CD14-positive monocyte (primary cell): ENCODE measurements at regions not wholly inside any gene's neighbourhood (a gene's known extent, or its start where the extent isn't known, plus 50 kb on each side); places are given as distances from the start of the nearest gene placed in this dataset.

Experiments used
- DNase-seq, 3 donors: peaks; one replicate each; pipeline ENCODE4 v3.0.0-alpha.2; 2011 to 2022
- H2AFZ ChIP-seq: 2 replicates; pipeline ENCODE4 v1.6.0; 2012; ENCODE audit warnings: mild to moderate bottlenecking, low read depth, low read length, inconsistent platforms; ENCODE audit not compliant: insufficient read depth, poor library complexity, severe bottlenecking
- H3K27ac ChIP-seq, 2 donors: 1 replicate in 1 of 2; 2 replicates in 1 of 2; pipeline ENCODE4 v1.5.1; 2012 to 2013; ENCODE audit warnings: low read length in 2 of 2, control low read depth in 1 of 2, inconsistent platforms in 1 of 2, low read depth in 1 of 2, mild to moderate bottlenecking in 1 of 2
- H3K27me3 ChIP-seq, 2 donors: one replicate each; pipeline versions ENCODE4 v1.6.0 to v1.6.1; 2011 to 2013; ENCODE audit warnings: low read length in 2 of 2; ENCODE audit not compliant: control insufficient read depth in 2 of 2, insufficient read depth in 2 of 2
- H3K36me3 ChIP-seq, 2 donors: replicated peaks in 1 of 2; 1 replicate in 1 of 2; 2 replicates in 1 of 2; pipeline versions ENCODE4 v1.5.1 to v1.6.1; 2012 to 2013; ENCODE audit warnings: low read length in 2 of 2, control low read depth in 1 of 2, inconsistent platforms in 1 of 2, mild to moderate bottlenecking in 1 of 2; ENCODE audit not compliant: insufficient read depth in 2 of 2, control insufficient read depth in 1 of 2
- H3K4me1 ChIP-seq, 2 donors: 1 replicate in 1 of 2; 2 replicates in 1 of 2; pipeline versions ENCODE4 v1.5.1 to v1.6.1; 2012 to 2013; ENCODE audit warnings: low read length in 2 of 2, control low read depth in 1 of 2, inconsistent platforms in 1 of 2, mild to moderate bottlenecking in 1 of 2, moderate library complexity in 1 of 2; ENCODE audit not compliant: insufficient read depth in 2 of 2, control insufficient read depth in 1 of 2
- H3K4me2 ChIP-seq: replicated peaks from 2 replicates; pipeline ENCODE3; 2012; ENCODE audit warnings: low read length, moderate library complexity, mild to moderate bottlenecking; ENCODE audit not compliant: poor library complexity, severe bottlenecking; ENCODE audit errors: extremely low read depth
- H3K4me3 ChIP-seq, 3 experiments: fragments of 200-600 bp in 1 of 3; sonication (generic) in 1 of 3; replicated peaks in 1 of 3; 1 replicate in 2 of 3; 2 replicates in 1 of 3; pipeline ENCODE4 v1.5.1; 2011 to 2013; ENCODE audit warnings: low read length in 3 of 3, mild to moderate bottlenecking in 3 of 3, control low read depth in 2 of 3, low read depth in 2 of 3, inconsistent platforms in 1 of 3, moderate library complexity in 1 of 3
- H3K79me2 ChIP-seq: 2 replicates; pipeline ENCODE4 v1.6.0; 2012; ENCODE audit warnings: mild to moderate bottlenecking, control low read depth, inconsistent platforms, low read length, moderate library complexity; ENCODE audit not compliant: insufficient read depth
- H3K9ac ChIP-seq: 2 replicates; pipeline ENCODE4 v1.6.0; 2017; ENCODE audit warnings: low read length, mild to moderate bottlenecking; ENCODE audit not compliant: insufficient read depth, poor library complexity, severe bottlenecking
- H3K9me3 ChIP-seq, 2 donors: replicated peaks in 1 of 2; 1 replicate in 1 of 2; 2 replicates in 1 of 2; pipeline versions ENCODE4 v1.5.1 to v1.6.1; 2012 to 2013; ENCODE audit warnings: low read length in 2 of 2, control low read depth in 1 of 2; ENCODE audit not compliant: control insufficient read depth in 1 of 2, insufficient read depth in 1 of 2
- H4K20me1 ChIP-seq: 2 replicates; pipeline ENCODE4 v1.6.0; 2012; ENCODE audit warnings: mild to moderate bottlenecking, low read length, control low read depth, moderate library complexity; ENCODE audit not compliant: insufficient read depth
- H3K27ac Mint-ChIP-seq, 7 donors: one replicate each; pipeline ENCODE4 v1.8.0; 2020; ENCODE audit warnings: mild to moderate bottlenecking in 7 of 7, mixed read lengths in 7 of 7, moderate library complexity in 6 of 7, inconsistent platforms in 2 of 7
- H3K27me3 Mint-ChIP-seq, 3 donors: one replicate each; pipeline ENCODE4 v1.8.0; 2021 to 2022; ENCODE audit warnings: low read depth in 3 of 3, mild to moderate bottlenecking in 3 of 3, mixed read lengths in 3 of 3, moderate library complexity in 3 of 3, inconsistent platforms in 1 of 3
- H3K36me3 Mint-ChIP-seq, 2 donors: one replicate each; pipeline ENCODE4 v1.8.0; 2020; ENCODE audit warnings: mixed read lengths in 2 of 2, inconsistent platforms in 1 of 2, mild to moderate bottlenecking in 1 of 2
- H3K4me1 Mint-ChIP-seq: one replicate; pipeline ENCODE4 v1.8.0; 2020; ENCODE audit warnings: mild to moderate bottlenecking, mixed read lengths
- H3K4me3 Mint-ChIP-seq, 2 donors: one replicate each; pipeline ENCODE4 v1.8.0; 2020; ENCODE audit warnings: mild to moderate bottlenecking in 2 of 2, mixed read lengths in 2 of 2, moderate library complexity in 1 of 2
- H3K9me3 Mint-ChIP-seq, 7 donors: one replicate each; pipeline ENCODE4 v1.8.0; 2020 to 2022; ENCODE audit warnings: mixed read lengths in 7 of 7, mild to moderate bottlenecking in 6 of 7, moderate library complexity in 6 of 7, inconsistent platforms in 2 of 7
- CTCF ChIP-seq: fragments of 200-600 bp; IDR thresholded peaks from one replicate; pipeline ENCODE4 v1.8.0; 2022; ENCODE audit warnings: antibody characterized with exemption, mild to moderate bottlenecking
- WGBS: methylation state at CpG from one replicate; pipeline ENCODE4 v1.1.5; 2013; ENCODE audit warnings: missing lambda C conversion rate; ENCODE audit not compliant: insufficient coverage; 5-methylcytosine and 5-hydroxymethylcytosine counted together
- intact Hi-C, 2 donors: fragments of 100-400 bp; cut with micrococcal nuclease; formaldehyde crosslinking; loops; one replicate each; pipeline versions ENCODE4 v1.15.0 to v1.15.1; 2023

- H3K27me3 Mint-ChIP-seq: no peaks in the 10 kb centered on the region
- H3K4me3 Mint-ChIP-seq: no peak overlapping the region
- H3K27me3 ChIP-seq: no peaks in the 10 kb centered on the region
Observed at GRCh38 chr9:101931756-101932155, 193.3 kb upstream of the GRIN3A start.

GRCh38 chr9:101930783-101931182 is 192.3 kb upstream of the GRIN3A start:
- H4K20me1 ChIP-seq: no peaks in the 10 kb centered on the region
- intact Hi-C loops: no loop called here
- Mint-ChIP-seq H3K4me3 (no peak overlapping the region), H3K4me1 (no peaks in the 10 kb centered on the region), H3K36me3 (no peaks in the 10 kb centered on the region), H3K27me3 (no peaks in the 10 kb centered on the region), H3K9me3 (peaks cover 0 to 3% (median 0%) of the 10 kb centered on the region in 7 donors), H3K27ac (no peak overlapping the region)
- H3K36me3 ChIP-seq: no peaks in the 10 kb centered on the region
- H3K4me2 ChIP-seq: no peak overlapping the region
- no peak overlapping the region for H3K27ac ChIP-seq
- no peak overlapping the region for H3K4me3 ChIP-seq
- no peaks in the 10 kb centered on the region for H3K9me3 ChIP-seq
- H3K9ac ChIP-seq: no peak overlapping the region
- H3K79me2 ChIP-seq: no peaks in the 10 kb centered on the region
- no peaks in the 10 kb centered on the region for H3K4me1 ChIP-seq
- no peak for TF ChIP-seq CTCF
- no peak overlapping the region for H2AFZ ChIP-seq
- no peaks in the 10 kb centered on the region for H3K27me3 ChIP-seq
- DNase-seq: no peak

More at GRCh38 chr9:101931756-101932155, 193.3 kb upstream of the GRIN3A start:
- peaks cover 0 to 3% (median 0%) of the 10 kb centered on the region in 7 donors for H3K9me3 Mint-ChIP-seq
- Histone ChIP-seq H4K20me1 (no peaks in the 10 kb centered on the region), H3K27ac (no peak overlapping the region), H3K4me3 (no peak overlapping the region), H3K36me3 (no peaks in the 10 kb centered on the region), H2AFZ (no peak overlapping the region), H3K9me3 (no peaks in the 10 kb centered on the region), H3K4me1 (no peaks in the 10 kb centered on the region), H3K79me2 (no peaks in the 10 kb centered on the region), H3K9ac (no peak overlapping the region), H3K4me2 (no peak overlapping the region)
- H3K4me1 Mint-ChIP-seq: no peaks in the 10 kb centered on the region
- no peak for DNase-seq
- 64% methylated on average over 1 of the region's 2 CpGs for WGBS
- no peaks in the 10 kb centered on the region for H3K36me3 Mint-ChIP-seq
- no peak for TF ChIP-seq CTCF
- H3K27ac Mint-ChIP-seq: no peak overlapping the region
- intact Hi-C loops: no loop called here
